VCaP (cell line): ENCODE measurements at regions not wholly inside any gene's neighbourhood (a gene's known extent, or its start where the extent isn't known, plus 50 kb on each side); places are given as distances from the start of the nearest gene placed in this dataset.

Experiments
- H3K27ac ChIP-seq: fragments of 450-650 bp; 2 replicates; pipeline ENCODE4 v1.5.1; 2017
- TF ChIP-seq, protein P1 (sequence below): fragments of 450-650 bp; conservative IDR thresholded peaks from 2 replicates; pipeline ENCODE4 v1.5.1; 2017; ENCODE audit warnings: mild to moderate bottlenecking, moderate library complexity

DNA sequence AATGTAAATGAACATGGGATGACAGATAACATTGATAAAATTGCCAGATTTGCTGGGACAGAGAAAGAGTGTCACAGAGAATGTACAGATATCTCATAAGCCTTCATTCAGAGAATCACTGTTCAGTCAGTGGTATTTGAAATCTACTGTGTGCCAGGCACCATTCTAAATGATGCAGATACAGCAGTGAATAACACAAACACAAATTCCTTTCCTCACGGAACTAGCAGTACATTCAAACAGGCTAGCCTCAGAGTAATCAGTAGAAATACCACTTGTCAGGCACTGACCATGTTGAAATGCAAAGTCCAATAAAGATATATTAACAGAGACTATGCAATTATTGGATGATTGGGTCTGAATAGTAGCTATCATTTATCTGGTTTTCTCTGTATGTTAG lies 211.0 kb downstream of the RDH14 start:
- H3K27ac ChIP-seq = no peak overlapping the region
- TF ChIP-seq, protein P1, sequence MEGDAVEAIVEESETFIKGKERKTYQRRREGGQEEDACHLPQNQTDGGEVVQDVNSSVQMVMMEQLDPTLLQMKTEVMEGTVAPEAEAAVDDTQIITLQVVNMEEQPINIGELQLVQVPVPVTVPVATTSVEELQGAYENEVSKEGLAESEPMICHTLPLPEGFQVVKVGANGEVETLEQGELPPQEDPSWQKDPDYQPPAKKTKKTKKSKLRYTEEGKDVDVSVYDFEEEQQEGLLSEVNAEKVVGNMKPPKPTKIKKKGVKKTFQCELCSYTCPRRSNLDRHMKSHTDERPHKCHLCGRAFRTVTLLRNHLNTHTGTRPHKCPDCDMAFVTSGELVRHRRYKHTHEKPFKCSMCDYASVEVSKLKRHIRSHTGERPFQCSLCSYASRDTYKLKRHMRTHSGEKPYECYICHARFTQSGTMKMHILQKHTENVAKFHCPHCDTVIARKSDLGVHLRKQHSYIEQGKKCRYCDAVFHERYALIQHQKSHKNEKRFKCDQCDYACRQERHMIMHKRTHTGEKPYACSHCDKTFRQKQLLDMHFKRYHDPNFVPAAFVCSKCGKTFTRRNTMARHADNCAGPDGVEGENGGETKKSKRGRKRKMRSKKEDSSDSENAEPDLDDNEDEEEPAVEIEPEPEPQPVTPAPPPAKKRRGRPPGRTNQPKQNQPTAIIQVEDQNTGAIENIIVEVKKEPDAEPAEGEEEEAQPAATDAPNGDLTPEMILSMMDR = no peak

- TF ChIP-seq, protein P1 = no peak
- H3K27ac ChIP-seq = peak overlapping the region; percentile 45; the same call in 1 of the 2 replicates
These were observed 213.6 kb downstream of the RDH14 start for GRCh38 chr2:18346874-18347273.

DNA sequence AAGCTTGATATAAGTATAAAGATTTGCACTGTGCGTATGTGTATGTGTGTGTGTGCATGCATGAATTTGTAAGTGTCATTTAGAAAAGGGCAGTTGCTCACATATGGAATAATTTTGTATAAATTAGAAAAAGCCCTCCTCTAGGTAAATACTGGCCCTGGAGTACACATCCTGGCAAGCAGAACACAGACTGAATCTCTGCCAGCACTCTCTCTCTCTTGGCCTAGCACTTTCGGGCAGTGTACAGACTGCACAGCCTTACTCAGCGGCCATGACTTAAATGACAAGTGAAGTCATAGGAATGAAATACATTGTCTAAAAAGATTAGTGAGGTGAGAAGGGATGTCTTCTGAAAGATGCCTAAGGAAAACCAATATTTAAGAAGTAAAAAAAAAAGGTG lies 214.1 kb downstream of the RDH14 start:
- TF ChIP-seq, protein P1 = no peak
- H3K27ac ChIP-seq = peak overlapping the region; percentile 45

GRCh38 chr2:18345848-18346247 lies 214.6 kb downstream of the RDH14 start:
- TF ChIP-seq, protein P1 = no peak
- peak overlapping the region; percentile 45 for H3K27ac ChIP-seq

DNA sequence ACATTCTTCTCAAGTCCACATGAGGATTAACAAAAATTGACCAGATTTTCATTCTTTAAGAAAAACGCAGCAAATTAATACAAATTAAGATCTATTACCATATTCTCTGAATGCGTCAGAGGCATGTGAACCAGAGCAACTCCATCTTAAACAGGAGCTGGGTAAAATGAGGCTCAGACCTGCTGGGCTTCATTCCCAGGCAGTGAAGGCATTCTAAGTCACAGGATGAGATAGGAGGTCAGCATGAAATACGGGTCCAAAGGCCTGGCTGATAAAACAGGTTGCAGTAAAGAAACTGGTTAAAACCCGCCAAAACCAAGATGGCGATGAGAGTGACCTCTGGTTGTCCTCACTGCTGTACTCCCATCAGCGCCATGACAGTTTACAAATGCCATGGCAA lies 217.6 kb downstream of the RDH14 start:
- H3K27ac ChIP-seq = no peak overlapping the region
- TF ChIP-seq, protein P1 = no peak

GRCh38 chr2:18339326-18339725 lies 221.1 kb downstream of the RDH14 start:
- TF ChIP-seq, protein P1 = no peak

GRCh38 chr2:18336975-18337374 lies 223.5 kb downstream of the RDH14 start:
- no peak overlapping the region for H3K27ac ChIP-seq
- TF ChIP-seq, protein P1 = no peak

More at GRCh38 chr2:18339326-18339725, 221.1 kb downstream of the RDH14 start:
- H3K27ac ChIP-seq = no peak overlapping the region
